ENCODE measurements at regions not wholly inside any gene's neighbourhood (a gene's known extent, or its start where the extent isn't known, plus 50 kb on each side); places are given as distances from the start of the nearest gene placed in this dataset.
"Not testable (repeated sequence)": the region's sequence is repeated elsewhere in the genome, so short reads cannot be mapped to it uniquely, and the experiment has no call there.

DNA sequence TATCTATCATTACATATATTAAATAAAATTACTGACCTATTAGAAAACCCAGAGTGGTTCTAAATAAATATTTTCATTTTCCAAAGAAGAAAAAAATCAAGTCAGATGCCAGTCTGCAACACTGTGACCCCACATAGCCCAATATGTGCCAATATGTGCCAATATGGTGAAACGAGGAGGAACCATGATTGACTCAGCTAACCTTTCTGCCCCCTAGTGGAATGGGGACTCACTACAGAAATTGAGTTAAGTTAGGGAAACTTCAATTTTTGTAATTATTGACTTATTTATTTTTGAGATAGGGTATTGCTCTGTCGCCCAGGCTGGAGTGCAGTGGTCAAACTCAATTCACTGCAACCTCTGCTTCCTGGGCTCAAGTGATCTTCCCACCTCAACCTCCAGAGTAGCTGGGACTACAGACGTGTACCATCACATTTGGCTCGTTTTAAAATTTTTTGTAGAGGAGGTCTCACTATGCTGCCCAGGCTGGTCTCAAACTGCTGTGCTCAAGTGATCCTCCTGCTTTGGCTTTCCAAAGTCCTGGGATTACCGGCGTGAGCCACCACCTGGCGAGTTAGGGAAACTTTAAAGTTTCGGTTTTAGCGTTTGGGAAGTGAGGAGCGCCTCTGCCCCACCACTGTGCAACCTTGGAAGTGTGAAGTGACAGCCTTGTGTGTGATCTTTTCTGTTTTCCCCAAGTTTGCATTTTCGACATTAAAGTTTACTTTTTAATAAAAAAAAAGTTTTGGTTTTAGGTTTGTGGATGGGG lies 116.8 kb upstream of the SHISA3 start:
- H3K4me3 ChIP-seq (ENCODE audit: low read depth, low read length): no peak overlapping the region
- TF ChIP-seq, protein P1, sequence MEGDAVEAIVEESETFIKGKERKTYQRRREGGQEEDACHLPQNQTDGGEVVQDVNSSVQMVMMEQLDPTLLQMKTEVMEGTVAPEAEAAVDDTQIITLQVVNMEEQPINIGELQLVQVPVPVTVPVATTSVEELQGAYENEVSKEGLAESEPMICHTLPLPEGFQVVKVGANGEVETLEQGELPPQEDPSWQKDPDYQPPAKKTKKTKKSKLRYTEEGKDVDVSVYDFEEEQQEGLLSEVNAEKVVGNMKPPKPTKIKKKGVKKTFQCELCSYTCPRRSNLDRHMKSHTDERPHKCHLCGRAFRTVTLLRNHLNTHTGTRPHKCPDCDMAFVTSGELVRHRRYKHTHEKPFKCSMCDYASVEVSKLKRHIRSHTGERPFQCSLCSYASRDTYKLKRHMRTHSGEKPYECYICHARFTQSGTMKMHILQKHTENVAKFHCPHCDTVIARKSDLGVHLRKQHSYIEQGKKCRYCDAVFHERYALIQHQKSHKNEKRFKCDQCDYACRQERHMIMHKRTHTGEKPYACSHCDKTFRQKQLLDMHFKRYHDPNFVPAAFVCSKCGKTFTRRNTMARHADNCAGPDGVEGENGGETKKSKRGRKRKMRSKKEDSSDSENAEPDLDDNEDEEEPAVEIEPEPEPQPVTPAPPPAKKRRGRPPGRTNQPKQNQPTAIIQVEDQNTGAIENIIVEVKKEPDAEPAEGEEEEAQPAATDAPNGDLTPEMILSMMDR (IDR thresholded peaks at IDR 0.05; ENCODE audit: insufficient read depth, low read length, poor library complexity, severe bottlenecking): peak; percentile 69
- no peaks in the 10 kb centered on the region for H3K27me3 ChIP-seq (ENCODE audit: control insufficient read depth, insufficient read depth, low read length)
- no peak for DNase-seq (ENCODE audit: low read depth)
- no peaks in the 10 kb centered on the region for H3K36me3 ChIP-seq (ENCODE audit: control insufficient read depth, insufficient read depth, low read length)

DNA sequence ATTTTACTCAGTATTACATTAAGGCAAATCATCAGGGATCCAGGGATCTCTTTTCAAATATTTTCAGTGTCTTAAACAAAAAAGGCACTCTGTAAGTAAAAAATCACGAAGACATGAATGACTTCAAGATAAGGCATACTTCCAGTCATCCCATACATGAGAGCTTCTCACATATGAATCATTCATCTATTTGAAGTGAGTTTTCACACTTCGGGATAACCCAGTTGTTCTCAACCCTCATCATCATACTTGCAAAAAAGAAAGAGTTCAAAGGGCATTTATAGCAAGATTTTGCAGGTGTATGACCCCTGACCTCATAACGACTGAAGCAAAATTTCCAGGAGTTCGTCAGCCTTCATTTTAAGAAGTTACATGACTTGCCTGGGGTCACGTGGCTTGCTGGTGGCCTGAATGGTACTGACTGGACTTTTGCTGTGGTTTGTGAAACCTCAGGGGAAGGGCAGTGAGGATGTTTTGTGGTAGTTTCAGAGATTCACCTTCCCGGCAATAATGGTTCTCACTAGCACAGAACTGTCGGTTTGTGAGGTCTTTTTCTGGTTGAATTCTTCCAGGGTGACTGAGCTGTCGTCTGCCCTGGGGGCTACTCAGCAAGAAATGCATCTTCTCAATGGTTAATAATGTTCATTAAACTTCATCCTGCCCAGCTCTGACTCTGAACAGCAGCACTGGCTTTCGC lies 115.8 kb upstream of the SHISA3 start:
- DNase-seq (ENCODE audit: low read depth): no peak
- H3K36me3 ChIP-seq (ENCODE audit: control insufficient read depth, insufficient read depth, low read length): no peaks in the 10 kb centered on the region
- H3K4me3 ChIP-seq (ENCODE audit: low read depth, low read length): no peak overlapping the region
- H3K27me3 ChIP-seq (ENCODE audit: control insufficient read depth, insufficient read depth, low read length): no peaks in the 10 kb centered on the region
- TF ChIP-seq, protein P1 (IDR thresholded peaks at IDR 0.05; ENCODE audit: insufficient read depth, low read length, poor library complexity, severe bottlenecking): no peak

DNA sequence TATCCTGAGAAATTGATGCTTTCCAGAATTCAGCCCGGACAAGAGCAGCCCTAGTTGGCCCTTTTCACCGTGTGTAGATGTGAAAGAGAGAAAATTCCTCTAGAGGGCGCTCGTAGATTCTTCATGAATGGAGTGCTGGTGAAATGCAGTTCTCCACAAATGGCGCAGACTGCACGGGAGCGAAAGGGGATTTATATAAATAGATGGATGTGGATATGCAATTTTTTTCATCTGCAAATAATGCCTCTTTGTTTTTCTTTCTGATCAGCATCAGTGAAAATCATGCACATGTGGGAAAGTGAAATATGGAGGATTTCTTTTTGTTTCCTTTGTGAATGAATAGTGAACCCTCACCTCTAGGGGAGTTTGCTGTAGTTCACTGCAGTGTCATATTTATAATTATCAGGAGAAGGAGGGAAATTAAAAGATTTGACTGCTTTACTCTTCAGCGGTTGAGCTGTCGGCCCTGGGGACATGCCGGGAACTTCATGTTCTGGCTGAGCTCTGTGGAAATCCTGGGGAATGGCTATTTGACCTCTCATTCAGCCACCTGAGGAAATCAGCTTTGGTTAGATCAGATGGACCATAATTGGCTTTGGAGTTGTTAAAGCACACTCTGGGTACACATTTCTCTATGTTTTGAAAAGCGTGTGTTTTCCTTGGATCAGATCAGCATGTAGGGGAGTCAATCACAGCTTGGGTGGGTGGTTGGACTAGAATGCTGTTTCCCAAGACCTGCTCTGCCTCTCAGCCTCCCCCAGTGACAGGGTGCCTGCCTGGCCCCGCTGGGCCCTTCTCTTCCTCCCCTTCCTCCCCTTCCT lies 115.0 kb upstream of the SHISA3 start:
- Histone ChIP-seq H3K27me3 (ENCODE audit: control insufficient read depth, insufficient read depth, low read length) (no peaks in the 10 kb centered on the region), H3K4me3 (ENCODE audit: low read depth, low read length) (no peak overlapping the region), H3K36me3 (ENCODE audit: control insufficient read depth, insufficient read depth, low read length) (no peaks in the 10 kb centered on the region)
- TF ChIP-seq, protein P1 (IDR thresholded peaks at IDR 0.05; ENCODE audit: insufficient read depth, low read length, poor library complexity, severe bottlenecking): peak; percentile 68
- DNase-seq (ENCODE audit: low read depth): peak; percentile 31

DNA sequence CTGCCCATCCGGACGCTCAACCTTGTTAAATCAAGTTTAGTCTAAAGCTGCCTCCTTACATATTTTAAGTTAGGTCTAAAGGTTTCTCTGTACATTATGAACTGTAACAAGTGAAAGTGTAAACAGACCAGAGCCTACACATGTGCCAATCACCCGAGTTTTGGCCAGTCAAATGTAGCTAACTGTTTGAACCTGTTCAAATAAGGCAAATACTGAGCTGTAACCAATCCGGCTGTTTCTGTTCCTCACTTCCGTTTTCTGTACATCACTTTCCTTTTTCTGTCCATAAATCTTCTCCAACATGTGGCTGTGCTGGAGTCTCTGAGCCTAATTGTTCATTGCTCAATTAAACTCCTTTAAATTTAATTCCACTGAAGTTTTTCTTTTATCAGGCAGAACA lies 113.3 kb upstream of the SHISA3 start:
- TF ChIP-seq, protein P1 (IDR thresholded peaks at IDR 0.05; ENCODE audit: insufficient read depth, low read length, poor library complexity, severe bottlenecking): no peak
- no peaks in the 10 kb centered on the region for H3K36me3 ChIP-seq (ENCODE audit: control insufficient read depth, insufficient read depth, low read length)

DNA sequence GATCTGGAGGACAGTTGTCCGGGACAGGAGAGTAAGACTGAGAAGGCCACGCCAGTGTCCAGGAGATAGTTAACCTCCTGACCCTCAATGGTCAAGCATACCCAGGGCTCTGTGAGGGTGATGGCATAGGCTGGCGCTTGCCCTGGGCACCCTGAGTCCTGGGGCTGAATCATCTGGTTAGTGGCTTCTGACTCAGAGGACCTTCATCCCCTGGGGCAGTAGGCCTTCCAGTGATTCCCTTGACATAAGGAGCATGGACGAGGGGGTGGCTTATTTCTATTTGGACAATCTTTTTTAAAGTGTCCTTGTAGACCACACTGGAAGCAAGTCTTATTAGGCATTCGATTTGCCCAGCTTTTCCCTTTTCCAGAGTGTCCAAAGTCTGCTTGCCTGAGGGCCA lies 108.4 kb upstream of the SHISA3 start:
- not testable (repeated sequence) for DNase-seq (ENCODE audit: low read depth); H3K4me3 ChIP-seq (ENCODE audit: low read depth, low read length); H3K36me3 ChIP-seq (ENCODE audit: control insufficient read depth, insufficient read depth, low read length); H3K27me3 ChIP-seq (ENCODE audit: control insufficient read depth, insufficient read depth, low read length)

More for the DNA sequence above, 113.3 kb upstream of the SHISA3 start:
- no peaks in the 10 kb centered on the region for H3K27me3 ChIP-seq (ENCODE audit: control insufficient read depth, insufficient read depth, low read length)
- H3K4me3 ChIP-seq (ENCODE audit: low read depth, low read length): no peak overlapping the region
- no peak for DNase-seq (ENCODE audit: low read depth)

DNA sequence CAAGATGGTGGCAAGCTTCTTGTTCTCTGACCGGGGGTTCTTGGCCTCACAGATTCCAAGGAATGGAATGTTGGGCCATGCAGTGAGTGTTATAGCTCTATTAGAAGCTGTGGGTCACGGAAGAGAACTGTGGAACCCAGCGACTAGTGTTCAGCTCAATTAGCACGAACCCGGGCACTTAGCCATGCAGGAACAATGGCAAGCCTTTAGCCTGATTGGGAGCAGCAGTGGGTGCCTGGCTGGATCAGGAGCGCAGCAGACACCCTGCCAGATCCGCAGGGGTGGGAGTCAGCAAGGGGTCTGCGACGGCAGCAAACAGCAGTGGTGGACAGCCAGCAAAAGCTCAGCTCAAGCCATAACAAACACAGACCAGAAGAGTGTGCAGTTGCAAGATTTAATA lies 105.1 kb upstream of the SHISA3 start:
- DNase-seq (ENCODE audit: low read depth); H3K36me3 ChIP-seq (ENCODE audit: control insufficient read depth, insufficient read depth, low read length); H3K4me3 ChIP-seq (ENCODE audit: low read depth, low read length); H3K27me3 ChIP-seq (ENCODE audit: control insufficient read depth, insufficient read depth, low read length): not testable (repeated sequence)
